BE2C (cell line): ENCODE measurements at regions not wholly inside any gene's neighbourhood (a gene's known extent, or its start where the extent isn't known, plus 50 kb on each side); places are given as distances from the start of the nearest gene placed in this dataset.

Source experiments
- DNase-seq: peaks from one replicate; pipeline ENCODE4 v3.0.0-alpha.2; 2020
- H3K27me3 ChIP-seq: fragments of 250-450 bp; sonication (Bioruptor Pico); 2 replicates; pipeline ENCODE4 v1.5.1; 2020; ENCODE audit warnings: mild to moderate bottlenecking
- H3K36me3 ChIP-seq: fragments of 250-450 bp; sonication (Bioruptor Pico); 2 replicates; pipeline ENCODE4 v1.5.1; 2020; ENCODE audit warnings: mild to moderate bottlenecking
- H3K4me1 ChIP-seq: fragments of 250-450 bp; sonication (Bioruptor Pico); 2 replicates; pipeline ENCODE4 v1.5.1; 2020
- H3K4me3 ChIP-seq: 2 replicates; pipeline ENCODE4 v1.5.1; 2011; ENCODE audit warnings: low read depth, low read length
- H3K9me3 ChIP-seq: fragments of 250-450 bp; sonication (Bioruptor Pico); 2 replicates; pipeline ENCODE4 v1.5.1; 2020
- CTCF ChIP-seq: IDR thresholded peaks from 2 replicates; pipeline ENCODE4 v1.5.1; 2012; ENCODE audit warnings: mild to moderate bottlenecking, low read depth, low read length

DNA sequence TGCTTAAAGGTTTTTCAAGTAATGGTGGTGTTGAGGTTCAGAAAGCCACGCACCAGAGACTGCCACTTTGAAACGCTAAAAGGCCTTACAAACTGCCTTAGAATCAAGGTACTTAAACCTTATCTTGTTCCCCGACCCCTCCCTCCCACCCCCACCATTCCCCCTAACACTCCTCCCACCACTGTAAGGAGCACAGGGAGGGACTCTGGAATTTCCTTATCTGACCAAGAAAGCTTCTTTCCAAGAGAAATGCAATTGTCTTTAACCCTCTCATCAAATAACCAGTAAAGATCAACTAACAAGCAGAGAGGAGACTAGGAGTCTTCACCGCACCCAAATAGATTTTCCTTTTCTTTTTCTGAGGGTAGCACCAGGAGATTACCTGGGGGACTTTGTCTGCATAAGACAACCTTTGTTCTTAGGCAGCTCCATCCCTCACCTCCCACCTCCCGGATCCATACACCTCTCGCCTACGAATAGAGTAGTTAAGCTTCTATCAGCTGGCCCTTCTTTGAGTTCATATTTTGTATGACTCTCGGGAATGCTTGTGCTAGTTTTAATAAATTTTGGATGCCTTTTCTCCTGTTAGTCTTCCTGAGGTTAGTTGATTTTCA lies 137.7 kb upstream of the ADGRL2 start:
- H3K9me3 ChIP-seq = no peaks in the 10 kb centered on the region
- no peak overlapping the region for H3K4me3 ChIP-seq
- TF ChIP-seq CTCF = no peak
- no peak for DNase-seq
- H3K4me1 ChIP-seq = no peaks in the 10 kb centered on the region
- H3K36me3 ChIP-seq = no peaks in the 10 kb centered on the region
- no peaks in the 10 kb centered on the region for H3K27me3 ChIP-seq

DNA sequence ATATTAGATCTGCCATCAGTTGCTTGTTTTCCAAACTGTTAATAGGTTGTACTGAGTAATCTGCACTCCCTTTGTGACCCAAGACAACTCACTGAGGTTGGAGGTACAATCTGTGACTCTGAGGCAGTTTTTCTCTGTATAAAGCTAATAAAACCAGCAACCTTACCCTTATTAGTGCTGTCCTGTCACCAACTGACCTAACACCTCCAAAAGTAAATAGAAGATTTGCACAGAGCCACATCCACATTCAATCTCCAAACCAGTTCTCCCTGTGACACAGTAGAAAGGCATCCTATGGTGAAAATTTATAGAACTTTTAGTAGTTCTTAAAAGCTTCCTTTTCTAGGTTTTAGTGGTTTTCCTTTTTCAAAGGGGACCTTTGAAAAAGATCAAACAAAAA lies 140.4 kb upstream of the ADGRL2 start:
- no peaks in the 10 kb centered on the region for H3K9me3 ChIP-seq
- DNase-seq = no peak
- H3K4me3 ChIP-seq = no peak overlapping the region
- no peaks in the 10 kb centered on the region for H3K27me3 ChIP-seq
- no peaks in the 10 kb centered on the region for H3K4me1 ChIP-seq
- no peak for TF ChIP-seq CTCF
- no peaks in the 10 kb centered on the region for H3K36me3 ChIP-seq

GRCh38 chr1:81654657-81655056 lies 146.1 kb upstream of the ADGRL2 start:
- TF ChIP-seq CTCF = no peak
- H3K9me3 ChIP-seq = no peaks in the 10 kb centered on the region
- no peak for DNase-seq
- H3K27me3 ChIP-seq = no peaks in the 10 kb centered on the region
- H3K36me3 ChIP-seq = no peaks in the 10 kb centered on the region
- H3K4me3 ChIP-seq = no peak overlapping the region
- H3K4me1 ChIP-seq = no peaks in the 10 kb centered on the region

DNA sequence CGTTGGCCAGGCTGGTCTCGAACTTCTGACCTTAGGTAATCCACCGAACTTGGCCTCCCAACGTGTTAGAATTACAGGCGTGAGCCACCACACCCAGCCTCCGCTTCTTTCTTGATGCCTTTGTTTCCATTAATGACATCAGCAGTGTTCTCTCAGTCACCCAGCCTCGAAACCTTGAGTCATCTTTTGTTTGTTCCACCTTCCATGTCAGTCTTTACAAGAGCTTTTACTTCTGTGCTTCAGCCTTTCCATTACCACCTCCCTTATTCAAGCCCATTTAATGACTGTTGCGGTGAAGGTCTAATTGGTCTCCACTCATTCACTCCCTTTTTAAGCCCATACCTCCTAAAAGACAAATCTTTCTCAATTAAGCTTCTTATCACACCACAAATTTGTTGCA lies 146.6 kb upstream of the ADGRL2 start:
- Histone ChIP-seq H3K4me3 (no peak overlapping the region), H3K4me1 (no peaks in the 10 kb centered on the region), H3K27me3 (no peaks in the 10 kb centered on the region), H3K36me3 (no peaks in the 10 kb centered on the region), H3K9me3 (no peaks in the 10 kb centered on the region)
- no peak for TF ChIP-seq CTCF
- no peak for DNase-seq

DNA sequence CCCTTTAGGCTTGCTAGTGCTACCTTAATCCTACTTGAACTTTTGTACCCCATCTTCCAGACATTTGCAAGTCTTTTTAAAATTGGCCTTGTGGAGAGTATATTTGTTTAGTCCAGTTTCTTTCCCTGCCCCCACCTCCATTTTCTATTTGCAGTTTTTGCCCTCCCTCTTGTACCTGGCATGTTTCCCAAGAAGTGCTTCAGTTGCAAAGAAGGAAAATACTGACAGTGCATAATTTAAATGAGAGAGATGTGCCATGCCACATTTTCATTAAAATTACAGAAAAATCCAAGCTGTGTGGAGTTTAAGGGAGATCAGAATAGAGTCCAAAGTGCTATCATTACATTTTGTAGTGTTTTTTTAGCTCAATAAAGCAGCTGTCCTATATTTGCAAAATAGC lies 150.0 kb upstream of the ADGRL2 start:
- Histone ChIP-seq H3K36me3 (no peaks in the 10 kb centered on the region), H3K9me3 (no peaks in the 10 kb centered on the region), H3K27me3 (no peaks in the 10 kb centered on the region), H3K4me1 (no peaks in the 10 kb centered on the region), H3K4me3 (no peak overlapping the region)
- no peak for TF ChIP-seq CTCF
- no peak for DNase-seq

DNA sequence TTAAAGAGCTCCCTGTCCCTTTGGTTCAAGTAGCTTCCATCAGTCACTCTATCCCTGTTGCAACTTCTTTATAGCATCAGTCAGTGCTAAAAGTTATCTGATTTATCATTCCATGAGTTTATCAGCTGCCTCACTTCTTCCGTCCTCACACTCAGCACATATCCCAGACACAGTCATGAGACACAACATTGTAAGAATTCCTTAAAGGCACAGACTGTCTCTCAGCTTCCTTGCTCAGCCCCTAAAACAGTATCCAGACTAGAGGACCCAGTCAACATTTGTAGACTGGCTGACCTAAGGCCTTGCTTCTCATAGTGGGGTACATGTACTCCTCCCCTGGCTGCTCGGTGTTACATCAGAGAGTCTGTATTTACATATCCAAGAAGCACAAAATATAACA lies 164.9 kb upstream of the ADGRL2 start:
- Histone ChIP-seq H3K4me1 (no peaks in the 10 kb centered on the region), H3K9me3 (no peaks in the 10 kb centered on the region), H3K36me3 (no peaks in the 10 kb centered on the region), H3K27me3 (no peaks in the 10 kb centered on the region), H3K4me3 (no peak overlapping the region)
- DNase-seq = no peak
- TF ChIP-seq CTCF = no peak
